Brain microvascular endothelial cell (primary cell): ENCODE measurements at regions not wholly inside any gene's neighbourhood (a gene's known extent, or its start where the extent isn't known, plus 50 kb on each side); places are given as distances from the start of the nearest gene placed in this dataset.

ENCODE experiments used
- DNase-seq: peaks from one replicate; pipeline ENCODE4 v3.0.0-alpha.2; 2020
- H3K27ac ChIP-seq: fragments of 250-450 bp; sonication (Bioruptor Pico); 2 replicates; pipeline ENCODE4 v1.5.1; 2020; ENCODE audit warnings: mild to moderate bottlenecking, moderate library complexity
- H3K27me3 ChIP-seq: fragments of 250-450 bp; sonication (Bioruptor Pico); replicated peaks from 2 replicates; pipeline ENCODE4 v1.5.1; 2020; ENCODE audit warnings: mild to moderate bottlenecking
- H3K36me3 ChIP-seq: fragments of 250-450 bp; sonication (Bioruptor Pico); replicated peaks from 2 replicates; pipeline ENCODE4 v1.5.1; 2020; ENCODE audit warnings: mild to moderate bottlenecking
- H3K4me3 ChIP-seq: 2 replicates; pipeline ENCODE4 v1.5.1; 2011; ENCODE audit warnings: low read depth, mild to moderate bottlenecking, control low read depth, low read length, moderate library complexity
- CTCF ChIP-seq: IDR thresholded peaks from 2 replicates; pipeline ENCODE4 v1.5.1; 2011; ENCODE audit warnings: low read depth, mild to moderate bottlenecking, moderate library complexity, low read length, control low read depth, inconsistent platforms; ENCODE audit errors: missing control alignments
- in situ Hi-C: cut with HindIII; loops from 2 replicates; pipeline ENCODE4 v1.10.0; 2017; ENCODE audit warnings: low sequenced_read_pairs, low pct_ligation_motif_present

- H3K4me3 ChIP-seq, result no peak overlapping the region
- H3K36me3 ChIP-seq, result no peaks in the 10 kb centered on the region
- no peak for TF ChIP-seq CTCF
- H3K27me3 ChIP-seq, result no peaks in the 10 kb centered on the region
- in situ Hi-C loops, result no loop called here
- no peak for DNase-seq
- no peak overlapping the region for H3K27ac ChIP-seq
Observed at GRCh38 chrX:117517994-117518393, 598.6 kb downstream of the KLHL13 start.

GRCh38 chrX:117511379-117511778 is 605.2 kb downstream of the KLHL13 start:
- Histone ChIP-seq H3K36me3 (no peaks in the 10 kb centered on the region), H3K4me3 (no peak overlapping the region), H3K27ac (no peak overlapping the region), H3K27me3 (no peaks in the 10 kb centered on the region)
- DNase-seq, result no peak
- in situ Hi-C loops, result no loop called here
- no peak for TF ChIP-seq CTCF

DNA sequence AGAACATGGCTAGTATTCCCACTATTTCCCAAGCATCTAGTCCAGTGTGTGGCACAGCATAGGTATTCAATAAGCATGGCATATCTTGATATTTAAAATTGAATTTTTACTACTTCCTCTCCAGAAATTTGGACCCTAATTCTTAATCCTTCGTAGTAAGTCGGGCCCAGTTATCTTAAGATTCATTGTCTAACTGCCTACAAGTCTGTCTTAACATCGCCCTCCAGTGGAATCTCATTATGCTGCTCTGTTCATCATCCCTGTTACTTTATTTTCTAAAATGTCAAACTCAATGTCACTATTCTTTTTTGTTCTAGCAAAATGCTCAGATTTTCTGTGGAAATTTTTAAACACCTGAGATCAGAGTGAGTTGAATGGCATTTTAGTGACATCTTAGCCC is 606.2 kb downstream of the KLHL13 start:
- Histone ChIP-seq H3K27me3 (no peaks in the 10 kb centered on the region), H3K27ac (no peak overlapping the region), H3K4me3 (no peak overlapping the region), H3K36me3 (no peaks in the 10 kb centered on the region)
- DNase-seq, result no peak
- in situ Hi-C loops, result no loop called here
- no peak for TF ChIP-seq CTCF

DNA sequence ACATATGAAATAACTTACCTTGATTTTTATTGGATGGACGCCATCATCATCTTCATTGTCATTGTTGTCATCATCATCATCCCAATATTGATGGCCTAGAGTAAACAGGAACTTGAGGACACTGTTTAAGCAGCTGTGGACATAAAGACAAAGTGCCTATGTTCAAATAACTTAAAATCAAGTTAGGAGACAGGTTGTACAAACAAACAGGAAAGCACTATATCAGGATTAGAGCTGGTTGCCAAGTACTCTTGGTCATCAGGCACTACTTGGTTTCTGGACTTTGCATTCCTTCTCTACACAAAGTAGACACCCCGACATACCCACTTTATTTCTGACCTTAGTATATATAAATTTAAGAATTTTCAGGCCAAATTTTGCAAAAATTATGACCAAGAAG is 608.6 kb downstream of the KLHL13 start:
- TF ChIP-seq CTCF, result no peak
- no peak for DNase-seq
- Histone ChIP-seq H3K27ac (no peak overlapping the region), H3K4me3 (no peak overlapping the region), H3K36me3 (no peaks in the 10 kb centered on the region), H3K27me3 (no peaks in the 10 kb centered on the region)
- in situ Hi-C loops, result no loop called here

DNA sequence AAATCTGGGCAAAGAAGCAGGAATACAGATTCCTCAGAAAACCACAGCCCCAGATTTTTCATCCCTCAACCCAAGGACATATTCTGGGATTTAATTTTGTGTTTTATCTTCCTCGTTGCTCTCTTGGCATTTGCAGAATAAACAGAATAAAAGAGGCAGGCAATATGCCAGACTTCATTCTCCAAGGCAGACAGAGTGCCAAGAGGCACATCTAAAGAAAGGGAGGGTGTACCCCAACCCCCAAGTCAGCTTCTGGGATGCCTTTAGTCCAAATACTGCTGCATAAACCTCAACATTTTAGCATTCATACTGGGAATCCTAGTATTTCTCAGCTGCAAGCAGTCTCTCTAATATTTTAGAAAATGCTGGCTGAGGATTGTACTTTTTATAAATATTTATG is 629.2 kb downstream of the KLHL13 start:
- DNase-seq, result no peak
- H3K27me3 ChIP-seq, result no peaks in the 10 kb centered on the region
- in situ Hi-C loops, result no loop called here
- H3K27ac ChIP-seq, result no peak overlapping the region
- H3K36me3 ChIP-seq, result no peaks in the 10 kb centered on the region
- no peak overlapping the region for H3K4me3 ChIP-seq
- TF ChIP-seq CTCF, result no peak

- Histone ChIP-seq H3K4me3 (no peak overlapping the region), H3K27ac (no peak overlapping the region), H3K36me3 (no peaks in the 10 kb centered on the region), H3K27me3 (no peaks in the 10 kb centered on the region)
- in situ Hi-C loops, result no loop called here
- no peak for DNase-seq
- TF ChIP-seq CTCF, result no peak
Observed at GRCh38 chrX:117483950-117484349, 632.7 kb downstream of the KLHL13 start.
